ENCODE measurements at regions not wholly inside any gene's neighbourhood (a gene's known extent, or its start where the extent isn't known, plus 50 kb on each side); places are given as distances from the start of the nearest gene placed in this dataset.

DNA sequence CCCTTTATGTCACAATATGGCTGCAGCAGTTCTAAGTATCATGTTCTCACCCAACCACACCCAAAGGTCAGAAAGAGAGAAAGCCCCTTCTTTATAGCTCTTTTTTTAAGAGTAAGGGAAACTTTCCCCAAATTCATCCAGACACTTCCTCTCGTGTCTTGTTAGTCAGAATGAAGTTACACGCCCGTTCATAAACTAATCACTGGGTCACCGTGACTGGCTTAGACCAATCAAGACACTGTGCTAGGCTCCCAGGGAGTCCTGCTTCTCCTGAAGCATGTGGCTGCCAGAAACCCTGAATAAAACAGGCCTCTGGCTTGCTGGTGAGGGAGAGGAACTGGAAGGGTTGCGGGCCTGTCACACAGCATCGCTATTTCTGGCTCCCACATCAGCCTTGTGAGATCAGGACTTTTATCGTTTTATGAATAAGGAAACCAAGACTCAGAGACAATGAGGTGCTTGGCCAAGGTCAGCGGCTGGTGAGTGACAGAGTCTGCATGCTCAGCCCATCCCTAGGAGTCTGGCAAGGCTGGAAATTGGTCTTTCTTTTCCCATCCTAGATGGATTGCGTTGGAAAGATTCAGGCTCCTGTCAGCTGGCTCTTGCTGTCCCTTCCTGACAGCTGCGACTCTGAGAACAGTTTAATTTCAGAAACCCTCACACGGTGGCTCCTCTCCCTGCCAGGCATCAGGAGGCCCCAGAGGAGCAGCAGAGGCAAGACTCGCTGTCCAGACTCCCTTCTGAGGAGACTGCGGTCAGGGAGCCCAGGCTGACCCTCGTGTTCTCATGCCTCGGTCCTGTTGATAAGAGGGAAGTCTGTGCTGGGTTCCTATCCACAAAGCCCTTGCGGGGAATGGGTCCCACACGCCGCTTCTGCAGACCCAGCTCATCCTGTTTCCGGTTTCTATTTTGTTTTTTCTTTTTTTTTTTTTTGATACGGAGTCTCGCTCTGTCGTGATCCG lies 104.5 kb upstream of the TAF1B start:
- no peaks in the 10 kb centered on the region for H3K9me3 ChIP-seq
- peak; percentile 68 for DNase-seq
- 25 to 33% methylated on average over 3 to 23 of the region's 23 CpGs for WGBS, 2 donors (ENCODE audit: low coverage in 1 of 2)
- peak overlapping the region; percentile 70 to 87 (median 78) for H3K27ac ChIP-seq
- H3K4me3 ChIP-seq: peak overlapping the region in 3 of 4 donors; percentile 21 to 43 (median 28)
- TF ChIP-seq POLR2AphosphoS5 (IDR thresholded peaks at IDR 0.05) (peak in 2 of 3 donors; percentile 17 to 26), EP300 (IDR thresholded peaks at IDR 0.05; ENCODE audit: low read depth) (no peak), POLR2A (IDR thresholded peaks at IDR 0.05) (peak; percentile 17)
- TF ChIP-seq, protein P1, sequence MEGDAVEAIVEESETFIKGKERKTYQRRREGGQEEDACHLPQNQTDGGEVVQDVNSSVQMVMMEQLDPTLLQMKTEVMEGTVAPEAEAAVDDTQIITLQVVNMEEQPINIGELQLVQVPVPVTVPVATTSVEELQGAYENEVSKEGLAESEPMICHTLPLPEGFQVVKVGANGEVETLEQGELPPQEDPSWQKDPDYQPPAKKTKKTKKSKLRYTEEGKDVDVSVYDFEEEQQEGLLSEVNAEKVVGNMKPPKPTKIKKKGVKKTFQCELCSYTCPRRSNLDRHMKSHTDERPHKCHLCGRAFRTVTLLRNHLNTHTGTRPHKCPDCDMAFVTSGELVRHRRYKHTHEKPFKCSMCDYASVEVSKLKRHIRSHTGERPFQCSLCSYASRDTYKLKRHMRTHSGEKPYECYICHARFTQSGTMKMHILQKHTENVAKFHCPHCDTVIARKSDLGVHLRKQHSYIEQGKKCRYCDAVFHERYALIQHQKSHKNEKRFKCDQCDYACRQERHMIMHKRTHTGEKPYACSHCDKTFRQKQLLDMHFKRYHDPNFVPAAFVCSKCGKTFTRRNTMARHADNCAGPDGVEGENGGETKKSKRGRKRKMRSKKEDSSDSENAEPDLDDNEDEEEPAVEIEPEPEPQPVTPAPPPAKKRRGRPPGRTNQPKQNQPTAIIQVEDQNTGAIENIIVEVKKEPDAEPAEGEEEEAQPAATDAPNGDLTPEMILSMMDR (IDR thresholded peaks at IDR 0.05): no peak
- H3K27me3 ChIP-seq: no peaks in the 10 kb centered on the region
- H3K36me3 ChIP-seq: no peaks in the 10 kb centered on the region
- in situ Hi-C loops (cut with MboI; ENCODE audit: low pct_ligation_motif_present in 1 of 4, low pct_unique_long_range_greater_than_20kb in 1 of 4, low sequenced_read_pairs in 3 of 4) (no loop called here), intact Hi-C loops (cut with DNase I; ENCODE audit: low total_unique reads) (no loop called here)
- H3K4me1 ChIP-seq: peaks cover 5 to 23% (median 17%) of the 10 kb centered on the region in 4 donors

DNA sequence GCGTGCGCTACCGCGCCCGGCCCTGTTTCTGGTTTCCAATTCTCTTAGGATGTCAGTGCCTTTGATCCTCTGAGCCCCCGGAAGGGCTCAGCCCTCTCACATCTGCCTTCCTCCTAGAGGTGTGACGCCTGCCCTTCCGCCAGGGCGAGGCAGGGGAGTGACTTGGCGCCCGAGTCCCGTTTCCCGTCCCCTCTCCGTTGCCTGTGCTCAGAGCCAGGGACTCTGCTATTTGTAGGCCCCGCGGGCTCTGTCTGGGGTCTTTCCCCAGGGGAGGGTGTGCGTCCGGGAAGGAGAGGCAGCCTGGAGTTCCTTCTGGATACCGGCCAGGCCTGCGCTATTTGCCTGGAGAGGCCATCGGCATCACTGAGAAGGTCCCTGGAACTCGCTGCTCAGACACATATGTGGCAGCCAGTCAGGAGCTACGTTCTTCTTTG lies 103.7 kb upstream of the TAF1B start:
- Histone ChIP-seq H3K27me3 (no peaks in the 10 kb centered on the region), H3K4me3 (peak overlapping the region in 3 of 4 donors; percentile 21 to 43 (median 28)), H3K9me3 (no peaks in the 10 kb centered on the region), H3K36me3 (no peaks in the 10 kb centered on the region), H3K4me1 (peaks cover 5 to 28% (median 20%) of the 10 kb centered on the region in 4 donors), H3K27ac (peak overlapping the region; percentile 70 to 87 (median 78))
- DNase-seq: peak; percentile 77
- intact Hi-C loops (cut with DNase I; ENCODE audit: low total_unique reads): no loop called here
- in situ Hi-C loops (cut with MboI; ENCODE audit: low pct_ligation_motif_present in 1 of 4, low pct_unique_long_range_greater_than_20kb in 1 of 4, low sequenced_read_pairs in 3 of 4): no loop called here
- 29% methylated on average over 23 of the region's 23 CpGs; no CpG with 5 or more reads in 1 of the 2 donors for WGBS, 2 donors (ENCODE audit: low coverage in 1 of 2)
- TF ChIP-seq EP300 (IDR thresholded peaks at IDR 0.05; ENCODE audit: low read depth) (no peak), POLR2A (IDR thresholded peaks at IDR 0.05) (peak; percentile 36), POLR2AphosphoS5 (IDR thresholded peaks at IDR 0.05) (peak in 2 of 3 donors; percentile 26 to 45)
- TF ChIP-seq, protein P1 (IDR thresholded peaks at IDR 0.05): no peak

DNA sequence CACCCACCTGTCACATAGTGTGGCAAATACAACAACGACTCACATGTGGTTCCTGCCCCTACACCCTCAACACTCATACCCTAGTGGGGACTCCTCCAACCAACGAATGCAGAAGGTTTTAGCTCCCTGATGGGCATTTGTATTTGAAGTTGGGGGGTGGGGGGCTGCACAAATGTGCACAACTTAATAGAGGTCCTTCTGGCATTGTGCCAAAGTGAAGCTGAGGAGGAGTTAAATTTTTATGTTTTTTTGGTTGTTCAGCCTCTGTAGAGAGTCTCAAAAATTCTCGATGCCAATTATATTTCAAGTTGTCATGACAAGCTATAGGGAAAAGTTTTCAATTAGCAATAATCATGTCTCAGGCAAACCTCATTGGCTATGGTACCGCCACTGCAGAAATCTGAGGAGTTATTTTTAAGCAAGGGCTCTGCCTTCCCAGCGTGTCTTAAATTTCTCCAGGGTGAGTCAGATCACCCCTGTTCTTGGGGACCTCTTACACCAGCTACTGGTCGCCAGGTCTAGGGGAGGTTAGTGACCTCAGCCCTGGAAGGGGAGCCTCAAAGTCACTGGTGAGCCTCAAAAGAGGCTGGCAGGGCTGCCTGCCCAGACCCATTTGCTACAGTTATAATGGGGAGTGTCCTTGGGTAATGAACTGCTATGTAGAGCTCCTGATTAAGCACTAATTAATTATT lies 102.7 kb upstream of the TAF1B start:
- in situ Hi-C loops (cut with MboI; ENCODE audit: low pct_ligation_motif_present in 1 of 4, low pct_unique_long_range_greater_than_20kb in 1 of 4, low sequenced_read_pairs in 3 of 4): no loop called here
- DNase-seq: no peak
- no peaks in the 10 kb centered on the region for H3K36me3 ChIP-seq
- H3K27ac ChIP-seq: no peak overlapping the region
- H3K27me3 ChIP-seq: no peaks in the 10 kb centered on the region
- intact Hi-C loops (cut with DNase I; ENCODE audit: low total_unique reads): no loop called here
- no peaks in the 10 kb centered on the region for H3K9me3 ChIP-seq
- WGBS, 2 donors (ENCODE audit: low coverage in 1 of 2): 77 to 100% methylated on average over 2 to 6 of the region's 6 CpGs
- H3K4me3 ChIP-seq: no peak overlapping the region
- TF ChIP-seq EP300 (IDR thresholded peaks at IDR 0.05; ENCODE audit: low read depth) (no peak), POLR2AphosphoS5 (IDR thresholded peaks at IDR 0.05) (no peak), POLR2A (IDR thresholded peaks at IDR 0.05) (no peak)
- TF ChIP-seq, protein P1 (IDR thresholded peaks at IDR 0.05): no peak
- peaks cover 5 to 33% (median 24%) of the 10 kb centered on the region in 4 donors for H3K4me1 ChIP-seq

DNA sequence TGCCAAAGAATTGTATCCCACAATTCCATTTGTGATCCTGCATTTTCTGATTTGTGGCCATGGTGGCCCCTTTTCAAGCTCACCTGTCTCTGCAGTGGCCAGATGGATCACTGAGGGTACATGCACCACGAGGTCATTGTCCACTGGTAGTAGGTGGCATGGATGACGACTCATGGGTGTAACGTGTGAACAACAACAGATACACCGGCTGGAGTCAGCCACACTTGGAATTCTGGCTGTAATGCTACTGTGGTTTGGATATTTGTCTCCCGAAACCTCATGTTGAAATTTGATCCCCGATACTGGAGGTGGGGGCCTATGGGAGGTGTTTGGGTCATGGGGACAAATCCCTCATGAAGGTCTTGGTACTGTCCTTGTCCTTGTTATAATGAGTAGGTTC lies 102.2 kb upstream of the TAF1B start:
- TF ChIP-seq POLR2AphosphoS5 (IDR thresholded peaks at IDR 0.05): no peak
- TF ChIP-seq EP300 (IDR thresholded peaks at IDR 0.05; ENCODE audit: low read depth): no peak
- no peak for TF ChIP-seq POLR2A (IDR thresholded peaks at IDR 0.05)
- TF ChIP-seq, protein P1 (IDR thresholded peaks at IDR 0.05): no peak
- Histone ChIP-seq H3K4me3 (no peak overlapping the region), H3K27ac (no peak overlapping the region), H3K9me3 (no peaks in the 10 kb centered on the region), H3K36me3 (no peaks in the 10 kb centered on the region), H3K27me3 (no peaks in the 10 kb centered on the region), H3K4me1 (peaks cover 5 to 33% (median 24%) of the 10 kb centered on the region in 4 donors)
- in situ Hi-C loops (cut with MboI; ENCODE audit: low pct_ligation_motif_present in 1 of 4, low pct_unique_long_range_greater_than_20kb in 1 of 4, low sequenced_read_pairs in 3 of 4) (no loop called here), intact Hi-C loops (cut with DNase I; ENCODE audit: low total_unique reads) (no loop called here)
- no peak for DNase-seq
- WGBS, 2 donors (ENCODE audit: low coverage in 1 of 2): 63 to 87% methylated on average over 1 to 6 of the region's 6 CpGs
